Esophagus squamous epithelium (tissue), 4 donors: ENCODE measurements at regions not wholly inside any gene's neighbourhood (a gene's known extent, or its start where the extent isn't known, plus 50 kb on each side); places are given as distances from the start of the nearest gene placed in this dataset.

ENCODE experiments used
- POLR2A ChIP-seq, 4 donors: fragments of 450-650 bp; IDR thresholded peaks; one replicate each; pipeline ENCODE4 v1.6.1; 2017; ENCODE audit warnings: antibody characterized with exemption in 4 of 4, mild to moderate bottlenecking in 4 of 4, moderate library complexity in 3 of 4
- TF ChIP-seq, protein P1 (sequence below), 6 experiments: fragments of 450-650 bp in 4 of 6; fragments of 200-600 bp in 2 of 6; sonication (generic) in 2 of 6; IDR thresholded peaks; one replicate each; pipeline ENCODE4 v1.5.1; 2016 to 2019; ENCODE audit warnings: antibody characterized with exemption in 6 of 6, mild to moderate bottlenecking in 4 of 6, moderate library complexity in 4 of 6

- no peak for TF ChIP-seq POLR2A (IDR thresholded peaks at IDR 0.05)
- TF ChIP-seq, protein P1, sequence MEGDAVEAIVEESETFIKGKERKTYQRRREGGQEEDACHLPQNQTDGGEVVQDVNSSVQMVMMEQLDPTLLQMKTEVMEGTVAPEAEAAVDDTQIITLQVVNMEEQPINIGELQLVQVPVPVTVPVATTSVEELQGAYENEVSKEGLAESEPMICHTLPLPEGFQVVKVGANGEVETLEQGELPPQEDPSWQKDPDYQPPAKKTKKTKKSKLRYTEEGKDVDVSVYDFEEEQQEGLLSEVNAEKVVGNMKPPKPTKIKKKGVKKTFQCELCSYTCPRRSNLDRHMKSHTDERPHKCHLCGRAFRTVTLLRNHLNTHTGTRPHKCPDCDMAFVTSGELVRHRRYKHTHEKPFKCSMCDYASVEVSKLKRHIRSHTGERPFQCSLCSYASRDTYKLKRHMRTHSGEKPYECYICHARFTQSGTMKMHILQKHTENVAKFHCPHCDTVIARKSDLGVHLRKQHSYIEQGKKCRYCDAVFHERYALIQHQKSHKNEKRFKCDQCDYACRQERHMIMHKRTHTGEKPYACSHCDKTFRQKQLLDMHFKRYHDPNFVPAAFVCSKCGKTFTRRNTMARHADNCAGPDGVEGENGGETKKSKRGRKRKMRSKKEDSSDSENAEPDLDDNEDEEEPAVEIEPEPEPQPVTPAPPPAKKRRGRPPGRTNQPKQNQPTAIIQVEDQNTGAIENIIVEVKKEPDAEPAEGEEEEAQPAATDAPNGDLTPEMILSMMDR (IDR thresholded peaks at IDR 0.05) = no peak
Measured at GRCh38 chr5:28523416-28523815, 1485.0 kb upstream of the CDH9 start.
